HTR-8/SVneo (cell line): ENCODE measurements at regions not wholly inside any gene's neighbourhood (a gene's known extent, or its start where the extent isn't known, plus 50 kb on each side); places are given as distances from the start of the nearest gene placed in this dataset.

Experiments
- DNase-seq: peaks from one replicate; pipeline ENCODE4 v3.0.0; 2011; ENCODE audit warnings: low spot score, mixed read lengths; ENCODE audit not compliant: insufficient read length
- FAIRE-seq: peaks from 2 replicates; lab custom pipeline; 2011; peaks lifted over from hg19 to GRCh38; lab: Jason Lieb, UNC

- DNase-seq = no peak
- FAIRE-seq = no peak
These were observed 84.9 kb upstream of the NRIP1 start for GRCh38 chr21:15149600-15150224.

GRCh38 chr21:15151385-15152103 lies 86.7 kb upstream of the NRIP1 start:
- FAIRE-seq = no peak

GRCh38 chr21:15152591-15152990 lies 87.8 kb upstream of the NRIP1 start:
- DNase-seq = no peak
- FAIRE-seq = no peak

More at GRCh38 chr21:15151385-15152103, 86.7 kb upstream of the NRIP1 start:
- DNase-seq = no peak

GRCh38 chr21:15159382-15160020 lies 94.7 kb upstream of the NRIP1 start:
- DNase-seq (no peak), FAIRE-seq (no peak)

- no peak for FAIRE-seq
- no peak for DNase-seq
These were observed 95.3 kb upstream of the NRIP1 start for GRCh38 chr21:15160136-15160535.

GRCh38 chr21:15162921-15163320 lies 98.1 kb upstream of the NRIP1 start:
- no peak for FAIRE-seq

GRCh38 chr21:15164273-15164672 lies 99.5 kb upstream of the NRIP1 start:
- DNase-seq (no peak), FAIRE-seq (no peak)

More at GRCh38 chr21:15162921-15163320, 98.1 kb upstream of the NRIP1 start:
- no peak for DNase-seq

GRCh38 chr21:15164678-15165303 lies 100.0 kb upstream of the NRIP1 start:
- no peak for FAIRE-seq
- DNase-seq = no peak

GRCh38 chr21:15170614-15171013 lies 105.8 kb upstream of the NRIP1 start:
- DNase-seq = no peak
- FAIRE-seq = no peak

- FAIRE-seq = no peak
- no peak for DNase-seq
These were observed 106.7 kb upstream of the NRIP1 start for GRCh38 chr21:15171546-15171945.

GRCh38 chr21:15172963-15173362 lies 108.2 kb upstream of the NRIP1 start:
- no peak for FAIRE-seq
- DNase-seq = no peak

GRCh38 chr21:15174923-15175322 lies 110.1 kb upstream of the NRIP1 start:
- no peak for DNase-seq
- no peak for FAIRE-seq

GRCh38 chr21:15182731-15183130 lies 117.9 kb upstream of the NRIP1 start:
- DNase-seq = no peak
- FAIRE-seq = no peak

GRCh38 chr21:15183813-15184257 lies 119.0 kb upstream of the NRIP1 start:
- peak; percentile 57 for FAIRE-seq
- no peak for DNase-seq

- FAIRE-seq = no peak
These were observed 125.6 kb upstream of the NRIP1 start for GRCh38 chr21:15190412-15190811.

GRCh38 chr21:15190837-15191236 lies 126.0 kb upstream of the NRIP1 start:
- FAIRE-seq (no peak), DNase-seq (no peak)

More at GRCh38 chr21:15190412-15190811, 125.6 kb upstream of the NRIP1 start:
- DNase-seq = no peak

GRCh38 chr21:15191342-15191741 lies 126.5 kb upstream of the NRIP1 start:
- no peak for DNase-seq

GRCh38 chr21:15192243-15192642 lies 127.4 kb upstream of the NRIP1 start:
- no peak for FAIRE-seq
- DNase-seq = peak; percentile 17

More at GRCh38 chr21:15191342-15191741, 126.5 kb upstream of the NRIP1 start:
- no peak for FAIRE-seq

- DNase-seq = no peak
- FAIRE-seq = no peak
These were observed 129.1 kb upstream of the NRIP1 start for GRCh38 chr21:15193937-15194336.

- FAIRE-seq (no peak), DNase-seq (no peak)
These were observed 130.3 kb upstream of the NRIP1 start for GRCh38 chr21:15195104-15195503.

- FAIRE-seq = no peak
- no peak for DNase-seq
These were observed 131.0 kb upstream of the NRIP1 start for GRCh38 chr21:15195768-15196167.
